Adipocyte (in vitro differentiated cells): ENCODE measurements at regions not wholly inside any gene's neighbourhood (a gene's known extent, or its start where the extent isn't known, plus 50 kb on each side); places are given as distances from the start of the nearest gene placed in this dataset.
"Not testable (repeated sequence)": the region's sequence is repeated elsewhere in the genome, so short reads cannot be mapped to it uniquely, and the experiment has no call there.

Experiments
- DNase-seq: peaks from one replicate; pipeline ENCODE4 v3.0.0-alpha.2; 2015; ENCODE audit warnings: low read depth
- H3K27me3 ChIP-seq: replicated peaks from 2 replicates; pipeline ENCODE4 v1.7.0; 2013; ENCODE audit warnings: mild to moderate bottlenecking, low read length, moderate library complexity; ENCODE audit not compliant: control insufficient read depth, insufficient read depth
- H3K36me3 ChIP-seq: 2 replicates; pipeline ENCODE4 v1.7.0; 2013; ENCODE audit warnings: low read length, mild to moderate bottlenecking, moderate library complexity; ENCODE audit not compliant: control insufficient read depth, insufficient read depth, severe bottlenecking
- H3K4me1 ChIP-seq: 2 replicates; pipeline ENCODE4 v1.7.0; 2013; ENCODE audit warnings: mild to moderate bottlenecking, low read length, moderate library complexity; ENCODE audit not compliant: control insufficient read depth, insufficient read depth
- H3K4me3 ChIP-seq: 2 replicates; pipeline ENCODE4 v1.7.0; 2013; ENCODE audit warnings: mild to moderate bottlenecking, low read length, moderate library complexity
- H3K9ac ChIP-seq: 2 replicates; pipeline ENCODE4 v1.7.0; 2013; ENCODE audit warnings: mild to moderate bottlenecking, low read length, moderate library complexity
- H3K9me3 ChIP-seq: 2 replicates; pipeline ENCODE4 v1.7.0; 2013; ENCODE audit warnings: mild to moderate bottlenecking, low read length, moderate library complexity; ENCODE audit not compliant: control insufficient read depth

- Histone ChIP-seq H3K9ac (no peak overlapping the region), H3K9me3 (no peaks in the 10 kb centered on the region), H3K36me3 (no peaks in the 10 kb centered on the region), H3K4me3 (no peak overlapping the region), H3K4me1 (peaks cover 12% of the 10 kb centered on the region), H3K27me3 (no peaks in the 10 kb centered on the region)
- no peak for DNase-seq
These were observed 263.4 kb upstream of the ACTBL2 start for GRCh38 chr5:57745700-57746651.

GRCh38 chr5:57745029-57745428, 262.4 kb upstream of the ACTBL2 start:
- Histone ChIP-seq H3K27me3 (no peaks in the 10 kb centered on the region), H3K9ac (no peak overlapping the region), H3K4me1 (peaks cover 10% of the 10 kb centered on the region), H3K9me3 (no peaks in the 10 kb centered on the region), H3K36me3 (no peaks in the 10 kb centered on the region), H3K4me3 (no peak overlapping the region)
- no peak for DNase-seq

- Histone ChIP-seq H3K9me3 (no peaks in the 10 kb centered on the region), H3K27me3 (no peaks in the 10 kb centered on the region), H3K36me3 (no peaks in the 10 kb centered on the region), H3K4me1 (peaks cover 25% of the 10 kb centered on the region), H3K9ac (no peak overlapping the region), H3K4me3 (no peak overlapping the region)
- no peak for DNase-seq
These were observed 258.7 kb upstream of the ACTBL2 start for GRCh38 chr5:57741336-57741735.

GRCh38 chr5:57738787-57739186, 256.2 kb upstream of the ACTBL2 start:
- Histone ChIP-seq H3K9me3 (no peaks in the 10 kb centered on the region), H3K36me3 (no peaks in the 10 kb centered on the region), H3K4me3 (no peak overlapping the region), H3K4me1 (peaks cover 48% of the 10 kb centered on the region), H3K27me3 (no peaks in the 10 kb centered on the region), H3K9ac (no peak overlapping the region)
- DNase-seq = no peak

GRCh38 chr5:57738301-57738700, 255.7 kb upstream of the ACTBL2 start:
- no peaks in the 10 kb centered on the region for H3K27me3 ChIP-seq
- no peaks in the 10 kb centered on the region for H3K36me3 ChIP-seq
- H3K4me1 ChIP-seq = peaks cover 49% of the 10 kb centered on the region
- DNase-seq = peak; percentile 41
- no peaks in the 10 kb centered on the region for H3K9me3 ChIP-seq
- no peak overlapping the region for H3K9ac ChIP-seq
- H3K4me3 ChIP-seq = no peak overlapping the region

- H3K4me3 ChIP-seq = no peak overlapping the region
- no peaks in the 10 kb centered on the region for H3K27me3 ChIP-seq
- no peaks in the 10 kb centered on the region for H3K36me3 ChIP-seq
- peak overlapping the region; percentile 65 for H3K9ac ChIP-seq
- no peaks in the 10 kb centered on the region for H3K9me3 ChIP-seq
- peaks cover 49% of the 10 kb centered on the region for H3K4me1 ChIP-seq
- no peak for DNase-seq
These were observed 254.1 kb upstream of the ACTBL2 start for GRCh38 chr5:57736716-57737115.

- not testable (repeated sequence) for H3K4me3 ChIP-seq, H3K27me3 ChIP-seq, H3K36me3 ChIP-seq, H3K9me3 ChIP-seq
- peaks cover 49% of the 10 kb centered on the region for H3K4me1 ChIP-seq
- peak overlapping the region; percentile 65 for H3K9ac ChIP-seq
- peak; percentile 84 for DNase-seq
These were observed 252.9 kb upstream of the ACTBL2 start for GRCh38 chr5:57735279-57736153.

- no peaks in the 10 kb centered on the region for H3K36me3 ChIP-seq
- H3K9me3 ChIP-seq = no peaks in the 10 kb centered on the region
- peaks cover 49% of the 10 kb centered on the region for H3K4me1 ChIP-seq
- H3K27me3 ChIP-seq = no peaks in the 10 kb centered on the region
- peak overlapping the region; percentile 35 for H3K9ac ChIP-seq
- no peak overlapping the region for H3K4me3 ChIP-seq
- no peak for DNase-seq
These were observed 251.7 kb upstream of the ACTBL2 start for GRCh38 chr5:57734296-57734695.

- Histone ChIP-seq H3K9me3 (peaks cover 4% of the 10 kb centered on the region), H3K9ac (no peak overlapping the region), H3K36me3 (no peaks in the 10 kb centered on the region), H3K4me1 (peaks cover 10% of the 10 kb centered on the region), H3K4me3 (no peak overlapping the region), H3K27me3 (no peaks in the 10 kb centered on the region)
- DNase-seq = no peak
These were observed 245.0 kb upstream of the ACTBL2 start for GRCh38 chr5:57727591-57727990.

- DNase-seq = no peak
- Histone ChIP-seq H3K9me3 (peaks cover 4% of the 10 kb centered on the region), H3K9ac (no peak overlapping the region)
These were observed 243.3 kb upstream of the ACTBL2 start for GRCh38 chr5:57725658-57726504.

More at GRCh38 chr5:57725658-57726504, 243.3 kb upstream of the ACTBL2 start:
- Histone ChIP-seq H3K4me1 (peaks cover 11% of the 10 kb centered on the region), H3K4me3 (no peak overlapping the region), H3K27me3 (no peaks in the 10 kb centered on the region), H3K36me3 (no peaks in the 10 kb centered on the region)
